WTC11 (cell line): ENCODE measurements at regions not wholly inside any gene's neighbourhood (a gene's known extent, or its start where the extent isn't known, plus 50 kb on each side); places are given as distances from the start of the nearest gene placed in this dataset.

Source experiments
- MYBL2 ChIP-seq: sonication (generic); formaldehyde crosslinking; IDR thresholded peaks from 2 replicates; pipeline ENCODE4 v1.8.1; 2023; ENCODE audit warnings: mild to moderate bottlenecking, moderate library complexity, missing genetic modification reagents
- NFE2L1 ChIP-seq: sonication (generic); formaldehyde crosslinking; IDR thresholded peaks from 2 replicates; pipeline ENCODE4 v1.8.1; 2023; ENCODE audit warnings: missing genetic modification reagents
- TF ChIP-seq, protein P1 (sequence below): sonication (generic); formaldehyde crosslinking; IDR thresholded peaks from 2 replicates; pipeline ENCODE4 v1.8.1; 2023; ENCODE audit warnings: mild to moderate bottlenecking, missing genetic modification reagents, moderate library complexity
- TF ChIP-seq, protein P2 (sequence below): fragments of 200-600 bp; IDR thresholded peaks from 2 replicates; pipeline ENCODE4 v1.8.0; 2022; ENCODE audit warnings: antibody characterized with exemption

DNA sequence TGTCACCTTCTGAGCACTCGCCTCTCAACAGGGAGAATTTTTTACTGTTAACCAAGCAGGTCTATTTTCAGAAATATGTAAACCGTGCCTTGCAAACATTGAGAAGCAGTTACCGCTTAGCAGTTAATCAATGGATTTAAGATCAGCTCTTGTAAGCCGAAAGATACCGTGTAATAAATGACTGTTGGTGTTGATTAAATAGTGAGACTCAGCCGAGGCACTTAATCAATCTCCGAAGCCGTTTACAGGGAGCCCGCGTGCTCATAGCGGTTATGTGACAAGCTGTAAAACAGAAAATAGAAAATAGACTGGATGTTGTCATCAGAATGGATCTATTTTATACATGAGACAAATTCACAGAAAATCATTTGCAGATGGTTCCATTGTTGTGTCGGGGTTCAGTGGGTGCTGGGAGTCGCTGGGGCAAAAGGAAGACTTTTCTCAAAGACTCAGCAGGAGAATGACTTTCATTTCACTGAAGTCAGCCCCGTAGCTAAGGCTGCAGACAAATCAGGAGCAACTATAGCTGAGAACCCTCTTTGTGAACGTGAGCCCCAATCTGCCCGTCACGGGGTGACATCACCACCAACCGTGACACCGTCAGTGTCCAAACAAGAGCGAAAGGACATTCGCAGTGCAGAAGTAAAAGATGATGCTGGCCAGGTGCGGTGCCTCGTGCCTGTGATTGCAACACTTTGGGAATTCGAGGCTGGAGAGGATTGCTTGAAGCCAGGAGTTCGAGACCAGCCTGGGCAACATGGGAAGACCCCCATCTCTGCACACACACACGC, 275.3 kb downstream of the CRLF2 start:
- TF ChIP-seq, protein P1, sequence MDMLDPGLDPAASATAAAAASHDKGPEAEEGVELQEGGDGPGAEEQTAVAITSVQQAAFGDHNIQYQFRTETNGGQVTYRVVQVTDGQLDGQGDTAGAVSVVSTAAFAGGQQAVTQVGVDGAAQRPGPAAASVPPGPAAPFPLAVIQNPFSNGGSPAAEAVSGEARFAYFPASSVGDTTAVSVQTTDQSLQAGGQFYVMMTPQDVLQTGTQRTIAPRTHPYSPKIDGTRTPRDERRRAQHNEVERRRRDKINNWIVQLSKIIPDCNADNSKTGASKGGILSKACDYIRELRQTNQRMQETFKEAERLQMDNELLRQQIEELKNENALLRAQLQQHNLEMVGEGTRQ (CRISPR knock-in tag): no peak
- TF ChIP-seq, protein P2, sequence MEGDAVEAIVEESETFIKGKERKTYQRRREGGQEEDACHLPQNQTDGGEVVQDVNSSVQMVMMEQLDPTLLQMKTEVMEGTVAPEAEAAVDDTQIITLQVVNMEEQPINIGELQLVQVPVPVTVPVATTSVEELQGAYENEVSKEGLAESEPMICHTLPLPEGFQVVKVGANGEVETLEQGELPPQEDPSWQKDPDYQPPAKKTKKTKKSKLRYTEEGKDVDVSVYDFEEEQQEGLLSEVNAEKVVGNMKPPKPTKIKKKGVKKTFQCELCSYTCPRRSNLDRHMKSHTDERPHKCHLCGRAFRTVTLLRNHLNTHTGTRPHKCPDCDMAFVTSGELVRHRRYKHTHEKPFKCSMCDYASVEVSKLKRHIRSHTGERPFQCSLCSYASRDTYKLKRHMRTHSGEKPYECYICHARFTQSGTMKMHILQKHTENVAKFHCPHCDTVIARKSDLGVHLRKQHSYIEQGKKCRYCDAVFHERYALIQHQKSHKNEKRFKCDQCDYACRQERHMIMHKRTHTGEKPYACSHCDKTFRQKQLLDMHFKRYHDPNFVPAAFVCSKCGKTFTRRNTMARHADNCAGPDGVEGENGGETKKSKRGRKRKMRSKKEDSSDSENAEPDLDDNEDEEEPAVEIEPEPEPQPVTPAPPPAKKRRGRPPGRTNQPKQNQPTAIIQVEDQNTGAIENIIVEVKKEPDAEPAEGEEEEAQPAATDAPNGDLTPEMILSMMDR: no peak
- TF ChIP-seq MYBL2 (CRISPR knock-in tag) (no peak), NFE2L1 (CRISPR knock-in tag) (no peak)
